GM23338 (cell line): ENCODE measurements at regions not wholly inside any gene's neighbourhood (a gene's known extent, or its start where the extent isn't known, plus 50 kb on each side); places are given as distances from the start of the nearest gene placed in this dataset.

Experiments
- ATAC-seq: fragments of 200-7000 bp; cut with Tn5 transposase; 3 replicates; pipeline ENCODE4 v1.9.1; 2020
- DNase-seq: peaks from one replicate; pipeline ENCODE4 v3.0.0-alpha.2; 2015; ENCODE audit warnings: low spot score
- H2AFZ ChIP-seq: fragments of 200-600 bp; sonication (generic); 2 replicates; pipeline ENCODE4 v1.8.0; 2016; ENCODE audit warnings: antibody characterized with exemption, mild to moderate bottlenecking, moderate library complexity
- H3F3A ChIP-seq: fragments of 200-600 bp; sonication (generic); replicated peaks from 2 replicates; pipeline ENCODE4 v1.8.0; 2017; ENCODE audit warnings: antibody characterized with exemption, mixed run types, low read depth
- H3K27ac ChIP-seq: fragments of 200-600 bp; sonication (generic); 2 replicates; pipeline ENCODE4 v1.6.1; 2016; ENCODE audit warnings: low read depth
- H3K27me3 ChIP-seq: fragments of 200-600 bp; sonication (generic); 2 replicates; pipeline ENCODE4 v1.8.0; 2016; ENCODE audit warnings: mild to moderate bottlenecking, mixed run types, moderate library complexity; ENCODE audit not compliant: insufficient read depth
- H3K36me3 ChIP-seq: fragments of 200-600 bp; sonication (generic); 2 replicates; pipeline ENCODE4 v1.8.0; 2016; ENCODE audit warnings: mild to moderate bottlenecking; ENCODE audit not compliant: insufficient read depth
- H3K4me1 ChIP-seq: fragments of 200-600 bp; sonication (generic); 2 replicates; pipeline ENCODE4 v1.8.0; 2016; ENCODE audit warnings: mild to moderate bottlenecking, moderate library complexity; ENCODE audit not compliant: insufficient read depth
- H3K4me2 ChIP-seq: fragments of 200-600 bp; sonication (generic); 2 replicates; pipeline ENCODE4 v1.7.1; 2017; ENCODE audit warnings: mixed run types
- H3K4me3 ChIP-seq: fragments of 200-600 bp; sonication (generic); 2 replicates; pipeline ENCODE4 v1.6.1; 2016; ENCODE audit warnings: mixed run types
- H3K79me2 ChIP-seq: fragments of 200-600 bp; sonication (generic); replicated peaks from 2 replicates; pipeline ENCODE4 v1.8.0; 2017; ENCODE audit warnings: mild to moderate bottlenecking; ENCODE audit not compliant: insufficient read depth
- H3K9me2 ChIP-seq: fragments of 200-600 bp; sonication (generic); 2 replicates; pipeline ENCODE4 v1.8.0; 2017; ENCODE audit not compliant: insufficient read depth
- H4K20me1 ChIP-seq: fragments of 200-600 bp; sonication (generic); replicated peaks from 2 replicates; pipeline ENCODE4 v1.8.0; 2017; ENCODE audit warnings: mild to moderate bottlenecking; ENCODE audit not compliant: insufficient read depth
- H3K27ac Mint-ChIP-seq: 2 replicates; pipeline ENCODE4 v1.8.0; 2020; ENCODE audit warnings: inconsistent platforms, mild to moderate bottlenecking, moderate library complexity, mixed read lengths
- H3K27me3 Mint-ChIP-seq: 3 replicates; pipeline ENCODE4 v1.8.0; 2022; ENCODE audit warnings: low read depth, mild to moderate bottlenecking, moderate library complexity, mixed read lengths, inconsistent platforms; ENCODE audit not compliant: insufficient read depth, poor library complexity
- H3K36me3 Mint-ChIP-seq: 3 replicates; pipeline ENCODE4 v1.8.0; 2021; ENCODE audit warnings: low read depth, mild to moderate bottlenecking, inconsistent platforms, moderate library complexity, mixed read lengths
- H3K4me1 Mint-ChIP-seq: 3 replicates; pipeline ENCODE4 v1.8.0; 2020; ENCODE audit warnings: mild to moderate bottlenecking, inconsistent platforms, mixed read lengths
- H3K4me3 Mint-ChIP-seq: 3 replicates; pipeline ENCODE4 v1.8.0; 2021; ENCODE audit warnings: moderate library complexity, mild to moderate bottlenecking, inconsistent platforms, mixed read lengths
- H3K9me3 Mint-ChIP-seq: 3 replicates; pipeline ENCODE4 v1.8.0; 2020; ENCODE audit warnings: moderate library complexity, mild to moderate bottlenecking, inconsistent platforms, mixed read lengths
- CREB1 ChIP-seq: fragments of 250-450 bp; sonication (Bioruptor Pico); IDR thresholded peaks from 2 replicates; pipeline ENCODE4 v1.5.0; 2020; ENCODE audit warnings: low read depth, mild to moderate bottlenecking, moderate library complexity
- ETS1 ChIP-seq: IDR thresholded peaks from 2 replicates; pipeline ENCODE4 v1.6.1; 2016; ENCODE audit warnings: antibody characterized with exemption
- EZH2 ChIP-seq: fragments of 200-600 bp; sonication (generic); IDR thresholded peaks from one replicate; pipeline ENCODE4 v1.8.0; 2017; ENCODE audit warnings: antibody characterized with exemption, mild to moderate bottlenecking, low read depth; ENCODE audit not compliant: unreplicated experiment
- EZH2phosphoT487 ChIP-seq: fragments of 200-600 bp; sonication (generic); IDR thresholded peaks from one replicate; pipeline ENCODE4 v1.8.1; 2018; ENCODE audit warnings: antibody characterized with exemption; ENCODE audit not compliant: unreplicated experiment
- JUNB ChIP-seq: IDR thresholded peaks from one replicate; pipeline ENCODE4 v1.6.1; 2016; ENCODE audit warnings: antibody characterized with exemption; ENCODE audit not compliant: unreplicated experiment
- NANOG ChIP-seq: IDR thresholded peaks from 2 replicates; pipeline ENCODE4 v1.6.1; 2016; ENCODE audit warnings: antibody characterized with exemption, borderline replicate concordance
- POLR2AphosphoS5 ChIP-seq: IDR thresholded peaks from 2 replicates; pipeline ENCODE4 v1.6.1; 2016; ENCODE audit warnings: antibody characterized with exemption, low read depth
- STAT1 ChIP-seq: IDR thresholded peaks from one replicate; pipeline ENCODE4 v1.6.1; 2016; ENCODE audit warnings: antibody characterized with exemption; ENCODE audit not compliant: unreplicated experiment
- ZNF114 ChIP-seq: fragments of 250-450 bp; sonication (Bioruptor Pico); IDR thresholded peaks from 2 replicates; pipeline ENCODE4 v1.5.0; 2020; ENCODE audit warnings: mild to moderate bottlenecking, moderate library complexity
- ZNF331 ChIP-seq: fragments of 250-450 bp; sonication (Bioruptor Pico); IDR thresholded peaks from 2 replicates; pipeline ENCODE4 v1.5.0; 2020; ENCODE audit warnings: low read depth, mild to moderate bottlenecking, moderate library complexity
- TF ChIP-seq, protein P1 (sequence below), 2 experiments: fragments of 200-600 bp in 1 of 2; sonication (generic) in 1 of 2; conservative IDR thresholded peaks; 2 replicates each; pipeline versions ENCODE4 v1.5.1 to v1.6.1; 2016 to 2017; ENCODE audit warnings: antibody characterized with exemption in 2 of 2, low read depth in 2 of 2, mild to moderate bottlenecking in 2 of 2, moderate library complexity in 1 of 2
- TF ChIP-seq, protein P2 (sequence below): fragments of 250-450 bp; sonication (Bioruptor Pico); IDR thresholded peaks from 2 replicates; pipeline ENCODE4 v1.5.0; 2020; ENCODE audit warnings: mild to moderate bottlenecking, moderate library complexity
- TF ChIP-seq, protein P3 (sequence below): IDR thresholded peaks from one replicate; pipeline ENCODE4 v1.6.1; 2018; ENCODE audit warnings: antibody characterized with exemption; ENCODE audit not compliant: unreplicated experiment

GRCh38 chr12:81021834-81022233, 56.0 kb upstream of the ACSS3 start:
- H3K9me3 Mint-ChIP-seq = no peaks in the 10 kb centered on the region
- Histone ChIP-seq H3K27ac (no peak overlapping the region), H3K9me2 (no peaks in the 10 kb centered on the region), H3F3A (no peaks in the 10 kb centered on the region), H3K36me3 (no peaks in the 10 kb centered on the region), H3K4me1 (no peaks in the 10 kb centered on the region), H2AFZ (no peak overlapping the region), H3K4me3 (no peak overlapping the region), H3K27me3 (no peaks in the 10 kb centered on the region), H3K79me2 (no peaks in the 10 kb centered on the region), H4K20me1 (no peaks in the 10 kb centered on the region), H3K4me2 (no peak overlapping the region)
- no peak for DNase-seq
- no peaks in the 10 kb centered on the region for H3K27me3 Mint-ChIP-seq
- no peak for ATAC-seq
- no peak overlapping the region for H3K4me3 Mint-ChIP-seq
- H3K4me1 Mint-ChIP-seq = no peaks in the 10 kb centered on the region
- H3K27ac Mint-ChIP-seq = no peak overlapping the region
- H3K36me3 Mint-ChIP-seq = no peaks in the 10 kb centered on the region
- TF ChIP-seq POLR2AphosphoS5 (no peak), EZH2 (no peak), ZNF331 (CRISPR knock-in tag) (no peak), STAT1 (no peak), ZNF114 (no peak), EZH2phosphoT487 (no peak), JUNB (no peak), NANOG (no peak), ETS1 (no peak), CREB1 (CRISPR knock-in tag) (no peak)
- TF ChIP-seq, protein P1, sequence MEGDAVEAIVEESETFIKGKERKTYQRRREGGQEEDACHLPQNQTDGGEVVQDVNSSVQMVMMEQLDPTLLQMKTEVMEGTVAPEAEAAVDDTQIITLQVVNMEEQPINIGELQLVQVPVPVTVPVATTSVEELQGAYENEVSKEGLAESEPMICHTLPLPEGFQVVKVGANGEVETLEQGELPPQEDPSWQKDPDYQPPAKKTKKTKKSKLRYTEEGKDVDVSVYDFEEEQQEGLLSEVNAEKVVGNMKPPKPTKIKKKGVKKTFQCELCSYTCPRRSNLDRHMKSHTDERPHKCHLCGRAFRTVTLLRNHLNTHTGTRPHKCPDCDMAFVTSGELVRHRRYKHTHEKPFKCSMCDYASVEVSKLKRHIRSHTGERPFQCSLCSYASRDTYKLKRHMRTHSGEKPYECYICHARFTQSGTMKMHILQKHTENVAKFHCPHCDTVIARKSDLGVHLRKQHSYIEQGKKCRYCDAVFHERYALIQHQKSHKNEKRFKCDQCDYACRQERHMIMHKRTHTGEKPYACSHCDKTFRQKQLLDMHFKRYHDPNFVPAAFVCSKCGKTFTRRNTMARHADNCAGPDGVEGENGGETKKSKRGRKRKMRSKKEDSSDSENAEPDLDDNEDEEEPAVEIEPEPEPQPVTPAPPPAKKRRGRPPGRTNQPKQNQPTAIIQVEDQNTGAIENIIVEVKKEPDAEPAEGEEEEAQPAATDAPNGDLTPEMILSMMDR (conservative IDR thresholded peaks at IDR 0.05; ENCODE audit: low read depth in 2 of 2) = no peak
- TF ChIP-seq, protein P2, sequence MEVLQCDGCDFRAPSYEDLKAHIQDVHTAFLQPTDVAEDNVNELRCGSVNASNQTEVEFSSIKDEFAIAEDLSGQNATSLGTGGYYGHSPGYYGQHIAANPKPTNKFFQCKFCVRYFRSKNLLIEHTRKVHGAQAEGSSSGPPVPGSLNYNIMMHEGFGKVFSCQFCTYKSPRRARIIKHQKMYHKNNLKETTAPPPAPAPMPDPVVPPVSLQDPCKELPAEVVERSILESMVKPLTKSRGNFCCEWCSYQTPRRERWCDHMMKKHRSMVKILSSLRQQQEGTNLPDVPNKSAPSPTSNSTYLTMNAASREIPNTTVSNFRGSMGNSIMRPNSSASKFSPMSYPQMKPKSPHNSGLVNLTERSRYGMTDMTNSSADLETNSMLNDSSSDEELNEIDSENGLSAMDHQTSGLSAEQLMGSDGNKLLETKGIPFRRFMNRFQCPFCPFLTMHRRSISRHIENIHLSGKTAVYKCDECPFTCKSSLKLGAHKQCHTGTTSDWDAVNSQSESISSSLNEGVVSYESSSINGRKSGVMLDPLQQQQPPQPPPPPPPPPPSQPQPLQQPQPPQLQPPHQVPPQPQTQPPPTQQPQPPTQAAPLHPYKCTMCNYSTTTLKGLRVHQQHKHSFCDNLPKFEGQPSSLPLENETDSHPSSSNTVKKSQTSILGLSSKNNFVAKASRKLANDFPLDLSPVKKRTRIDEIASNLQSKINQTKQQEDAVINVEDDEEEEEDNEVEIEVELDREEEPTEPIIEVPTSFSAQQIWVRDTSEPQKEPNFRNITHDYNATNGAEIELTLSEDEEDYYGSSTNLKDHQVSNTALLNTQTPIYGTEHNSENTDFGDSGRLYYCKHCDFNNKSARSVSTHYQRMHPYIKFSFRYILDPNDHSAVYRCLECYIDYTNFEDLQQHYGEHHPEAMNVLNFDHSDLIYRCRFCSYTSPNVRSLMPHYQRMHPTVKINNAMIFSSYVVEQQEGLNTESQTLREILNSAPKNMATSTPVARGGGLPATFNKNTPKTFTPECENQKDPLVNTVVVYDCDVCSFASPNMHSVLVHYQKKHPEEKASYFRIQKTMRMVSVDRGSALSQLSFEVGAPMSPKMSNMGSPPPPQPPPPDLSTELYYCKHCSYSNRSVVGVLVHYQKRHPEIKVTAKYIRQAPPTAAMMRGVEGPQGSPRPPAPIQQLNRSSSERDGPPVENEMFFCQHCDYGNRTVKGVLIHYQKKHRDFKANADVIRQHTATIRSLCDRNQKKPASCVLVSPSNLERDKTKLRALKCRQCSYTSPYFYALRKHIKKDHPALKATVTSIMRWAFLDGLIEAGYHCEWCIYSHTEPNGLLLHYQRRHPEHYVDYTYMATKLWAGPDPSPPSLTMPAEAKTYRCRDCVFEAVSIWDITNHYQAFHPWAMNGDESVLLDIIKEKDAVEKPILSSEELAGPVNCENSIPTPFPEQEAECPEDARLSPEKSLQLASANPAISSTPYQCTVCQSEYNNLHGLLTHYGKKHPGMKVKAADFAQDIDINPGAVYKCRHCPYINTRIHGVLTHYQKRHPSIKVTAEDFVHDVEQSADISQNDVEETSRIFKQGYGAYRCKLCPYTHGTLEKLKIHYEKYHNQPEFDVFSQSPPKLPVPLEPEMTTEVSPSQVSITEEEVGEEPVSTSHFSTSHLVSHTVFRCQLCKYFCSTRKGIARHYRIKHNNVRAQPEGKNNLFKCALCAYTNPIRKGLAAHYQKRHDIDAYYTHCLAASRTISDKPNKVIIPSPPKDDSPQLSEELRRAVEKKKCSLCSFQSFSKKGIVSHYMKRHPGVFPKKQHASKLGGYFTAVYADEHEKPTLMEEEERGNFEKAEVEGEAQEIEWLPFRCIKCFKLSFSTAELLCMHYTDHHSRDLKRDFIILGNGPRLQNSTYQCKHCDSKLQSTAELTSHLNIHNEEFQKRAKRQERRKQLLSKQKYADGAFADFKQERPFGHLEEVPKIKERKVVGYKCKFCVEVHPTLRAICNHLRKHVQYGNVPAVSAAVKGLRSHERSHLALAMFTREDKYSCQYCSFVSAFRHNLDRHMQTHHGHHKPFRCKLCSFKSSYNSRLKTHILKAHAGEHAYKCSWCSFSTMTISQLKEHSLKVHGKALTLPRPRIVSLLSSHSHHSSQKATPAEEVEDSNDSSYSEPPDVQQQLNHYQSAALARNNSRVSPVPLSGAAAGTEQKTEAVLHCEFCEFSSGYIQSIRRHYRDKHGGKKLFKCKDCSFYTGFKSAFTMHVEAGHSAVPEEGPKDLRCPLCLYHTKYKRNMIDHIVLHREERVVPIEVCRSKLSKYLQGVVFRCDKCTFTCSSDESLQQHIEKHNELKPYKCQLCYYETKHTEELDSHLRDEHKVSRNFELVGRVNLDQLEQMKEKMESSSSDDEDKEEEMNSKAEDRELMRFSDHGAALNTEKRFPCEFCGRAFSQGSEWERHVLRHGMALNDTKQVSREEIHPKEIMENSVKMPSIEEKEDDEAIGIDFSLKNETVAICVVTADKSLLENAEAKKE (CRISPR knock-in tag) = no peak
- TF ChIP-seq, protein P3, sequence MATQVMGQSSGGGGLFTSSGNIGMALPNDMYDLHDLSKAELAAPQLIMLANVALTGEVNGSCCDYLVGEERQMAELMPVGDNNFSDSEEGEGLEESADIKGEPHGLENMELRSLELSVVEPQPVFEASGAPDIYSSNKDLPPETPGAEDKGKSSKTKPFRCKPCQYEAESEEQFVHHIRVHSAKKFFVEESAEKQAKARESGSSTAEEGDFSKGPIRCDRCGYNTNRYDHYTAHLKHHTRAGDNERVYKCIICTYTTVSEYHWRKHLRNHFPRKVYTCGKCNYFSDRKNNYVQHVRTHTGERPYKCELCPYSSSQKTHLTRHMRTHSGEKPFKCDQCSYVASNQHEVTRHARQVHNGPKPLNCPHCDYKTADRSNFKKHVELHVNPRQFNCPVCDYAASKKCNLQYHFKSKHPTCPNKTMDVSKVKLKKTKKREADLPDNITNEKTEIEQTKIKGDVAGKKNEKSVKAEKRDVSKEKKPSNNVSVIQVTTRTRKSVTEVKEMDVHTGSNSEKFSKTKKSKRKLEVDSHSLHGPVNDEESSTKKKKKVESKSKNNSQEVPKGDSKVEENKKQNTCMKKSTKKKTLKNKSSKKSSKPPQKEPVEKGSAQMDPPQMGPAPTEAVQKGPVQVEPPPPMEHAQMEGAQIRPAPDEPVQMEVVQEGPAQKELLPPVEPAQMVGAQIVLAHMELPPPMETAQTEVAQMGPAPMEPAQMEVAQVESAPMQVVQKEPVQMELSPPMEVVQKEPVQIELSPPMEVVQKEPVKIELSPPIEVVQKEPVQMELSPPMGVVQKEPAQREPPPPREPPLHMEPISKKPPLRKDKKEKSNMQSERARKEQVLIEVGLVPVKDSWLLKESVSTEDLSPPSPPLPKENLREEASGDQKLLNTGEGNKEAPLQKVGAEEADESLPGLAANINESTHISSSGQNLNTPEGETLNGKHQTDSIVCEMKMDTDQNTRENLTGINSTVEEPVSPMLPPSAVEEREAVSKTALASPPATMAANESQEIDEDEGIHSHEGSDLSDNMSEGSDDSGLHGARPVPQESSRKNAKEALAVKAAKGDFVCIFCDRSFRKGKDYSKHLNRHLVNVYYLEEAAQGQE = no peak
